GM19452 (cell line): ENCODE measurements at regions not wholly inside any gene's neighbourhood (a gene's known extent, or its start where the extent isn't known, plus 50 kb on each side); places are given as distances from the start of the nearest gene placed in this dataset.
"Not testable (repeated sequence)": the region's sequence is repeated elsewhere in the genome, so short reads cannot be mapped to it uniquely, and the experiment has no call there.

Experiments
- ATAC-seq: cut with Tn5 transposase; IDR thresholded peaks from one replicate; pipeline ENCODE4 v1.9.1; 2021; ENCODE audit not compliant: unreplicated experiment

- not testable (repeated sequence) for ATAC-seq
Observed at GRCh38 chr13:48883786-48884185, 91.9 kb upstream of the FNDC3A start.

- no peak for ATAC-seq
Observed at GRCh38 chr13:48885027-48885395, 90.7 kb upstream of the FNDC3A start.

GRCh38 chr13:48888613-48889012, 87.1 kb upstream of the FNDC3A start:
- no peak for ATAC-seq

- no peak for ATAC-seq
Observed at GRCh38 chr13:48890391-48890790, 85.3 kb upstream of the FNDC3A start.

GRCh38 chr13:48891586-48891985, 84.1 kb upstream of the FNDC3A start:
- ATAC-seq: no peak

GRCh38 chr13:48892053-48892687, 83.5 kb upstream of the FNDC3A start:
- peak; percentile 80 for ATAC-seq

- no peak for ATAC-seq
Observed at GRCh38 chr13:48892688-48893075, 83.0 kb upstream of the FNDC3A start.

GRCh38 chr13:48896312-48896711, 79.4 kb upstream of the FNDC3A start:
- ATAC-seq: no peak

GRCh38 chr13:48901781-48902180, 73.9 kb upstream of the FNDC3A start:
- ATAC-seq: no peak

- no peak for ATAC-seq
Observed at GRCh38 chr13:48902368-48902767, 73.3 kb upstream of the FNDC3A start.

GRCh38 chr13:48904668-48905290, 70.9 kb upstream of the FNDC3A start:
- no peak for ATAC-seq

- ATAC-seq: no peak
Observed at GRCh38 chr13:48906200-48906599, 69.5 kb upstream of the FNDC3A start.

GRCh38 chr13:48908381-48909055, 67.2 kb upstream of the FNDC3A start:
- no peak for ATAC-seq

- ATAC-seq: no peak
Observed at GRCh38 chr13:48909056-48909389, 66.7 kb upstream of the FNDC3A start.

GRCh38 chr13:48910686-48911085, 65.0 kb upstream of the FNDC3A start:
- no peak for ATAC-seq

- ATAC-seq: no peak
Observed at GRCh38 chr13:48919751-48920150, 56.0 kb upstream of the FNDC3A start.

- no peak for ATAC-seq
Observed at GRCh38 chr13:48920730-48921129, 55.0 kb upstream of the FNDC3A start.

GRCh38 chr13:48923376-48923775, 52.3 kb upstream of the FNDC3A start:
- ATAC-seq: no peak

- ATAC-seq: no peak
Observed at GRCh38 chr13:48925001-48925400, 50.7 kb upstream of the FNDC3A start.
